ENCODE measurements at regions not wholly inside any gene's neighbourhood (a gene's known extent, or its start where the extent isn't known, plus 50 kb on each side); places are given as distances from the start of the nearest gene placed in this dataset.

DNA sequence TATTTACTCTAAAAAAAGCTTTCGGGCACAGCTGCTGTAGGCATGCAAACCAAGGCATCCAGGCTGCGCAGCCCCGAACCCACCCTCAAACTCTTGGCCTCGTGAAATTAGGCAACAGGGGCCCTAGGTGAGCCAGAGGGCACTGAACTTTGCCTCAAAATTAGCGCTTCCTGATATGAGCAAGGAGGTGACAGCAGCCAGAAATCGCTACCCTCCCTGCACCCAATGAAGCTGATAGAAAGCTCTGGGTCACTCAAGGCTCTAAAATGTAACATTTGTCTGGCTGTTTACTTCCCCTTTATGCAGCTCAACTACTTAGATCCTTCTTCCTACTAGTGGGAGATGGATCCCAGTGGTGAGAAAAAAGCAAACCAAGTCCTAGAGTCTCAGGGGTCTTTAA is 61.8 kb downstream of the PITPNM2 start:
- TF ChIP-seq POLR2A (IDR thresholded peaks at IDR 0.05): no peak
- TF ChIP-seq, protein P1, sequence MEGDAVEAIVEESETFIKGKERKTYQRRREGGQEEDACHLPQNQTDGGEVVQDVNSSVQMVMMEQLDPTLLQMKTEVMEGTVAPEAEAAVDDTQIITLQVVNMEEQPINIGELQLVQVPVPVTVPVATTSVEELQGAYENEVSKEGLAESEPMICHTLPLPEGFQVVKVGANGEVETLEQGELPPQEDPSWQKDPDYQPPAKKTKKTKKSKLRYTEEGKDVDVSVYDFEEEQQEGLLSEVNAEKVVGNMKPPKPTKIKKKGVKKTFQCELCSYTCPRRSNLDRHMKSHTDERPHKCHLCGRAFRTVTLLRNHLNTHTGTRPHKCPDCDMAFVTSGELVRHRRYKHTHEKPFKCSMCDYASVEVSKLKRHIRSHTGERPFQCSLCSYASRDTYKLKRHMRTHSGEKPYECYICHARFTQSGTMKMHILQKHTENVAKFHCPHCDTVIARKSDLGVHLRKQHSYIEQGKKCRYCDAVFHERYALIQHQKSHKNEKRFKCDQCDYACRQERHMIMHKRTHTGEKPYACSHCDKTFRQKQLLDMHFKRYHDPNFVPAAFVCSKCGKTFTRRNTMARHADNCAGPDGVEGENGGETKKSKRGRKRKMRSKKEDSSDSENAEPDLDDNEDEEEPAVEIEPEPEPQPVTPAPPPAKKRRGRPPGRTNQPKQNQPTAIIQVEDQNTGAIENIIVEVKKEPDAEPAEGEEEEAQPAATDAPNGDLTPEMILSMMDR (IDR thresholded peaks at IDR 0.05): no peak

Measured in vagina (tissue), 2 donors.